GM23248 (cell line): ENCODE measurements at regions not wholly inside any gene's neighbourhood (a gene's known extent, or its start where the extent isn't known, plus 50 kb on each side); places are given as distances from the start of the nearest gene placed in this dataset.
"Not testable (repeated sequence)": the region's sequence is repeated elsewhere in the genome, so short reads cannot be mapped to it uniquely, and the experiment has no call there.

ENCODE experiments used
- DNase-seq: peaks from one replicate; pipeline ENCODE4 v3.0.0-alpha.2; 2015
- H2AFZ ChIP-seq: fragments of 200-600 bp; sonication (generic); 2 replicates; pipeline ENCODE4 v1.6.1; 2016; ENCODE audit warnings: antibody characterized with exemption
- H3F3A ChIP-seq: fragments of 200-600 bp; sonication (generic); 2 replicates; pipeline ENCODE4 v1.6.1; 2016; ENCODE audit warnings: mild to moderate bottlenecking, antibody characterized with exemption, mixed run types; ENCODE audit not compliant: insufficient read depth
- H3K27ac ChIP-seq: fragments of 200-600 bp; sonication (generic); 2 replicates; pipeline ENCODE4 v1.5.1; 2016; ENCODE audit warnings: mild to moderate bottlenecking
- H3K27me3 ChIP-seq: fragments of 200-600 bp; sonication (generic); replicated peaks from 2 replicates; pipeline ENCODE4 v1.6.1; 2016; ENCODE audit warnings: mild to moderate bottlenecking; ENCODE audit not compliant: insufficient read depth
- H3K36me3 ChIP-seq: fragments of 200-600 bp; sonication (generic); 2 replicates; pipeline ENCODE4 v1.6.1; 2016; ENCODE audit warnings: low read depth, mild to moderate bottlenecking
- H3K4me1 ChIP-seq: fragments of 200-600 bp; sonication (generic); 2 replicates; pipeline ENCODE4 v1.6.1; 2016; ENCODE audit warnings: mild to moderate bottlenecking; ENCODE audit not compliant: insufficient read depth
- H3K4me2 ChIP-seq: fragments of 200-600 bp; sonication (generic); one replicate; pipeline ENCODE4 v1.6.1; 2016; ENCODE audit warnings: mild to moderate bottlenecking; ENCODE audit not compliant: unreplicated experiment
- H3K4me3 ChIP-seq: fragments of 200-600 bp; sonication (generic); 2 replicates; pipeline ENCODE4 v1.5.1; 2016; ENCODE audit warnings: mild to moderate bottlenecking
- H3K79me2 ChIP-seq: fragments of 200-600 bp; sonication (generic); 2 replicates; pipeline ENCODE4 v1.6.1; 2016; ENCODE audit warnings: mild to moderate bottlenecking; ENCODE audit not compliant: insufficient read depth
- H3K9ac ChIP-seq: fragments of 200-600 bp; sonication (generic); 2 replicates; pipeline ENCODE4 v1.6.1; 2016; ENCODE audit warnings: mild to moderate bottlenecking
- H3K9me2 ChIP-seq: fragments of 200-600 bp; sonication (generic); 2 replicates; pipeline ENCODE4 v1.6.1; 2016; ENCODE audit warnings: mixed run types, mild to moderate bottlenecking, moderate library complexity; ENCODE audit not compliant: insufficient read depth
- H3K9me3 ChIP-seq: fragments of 200-600 bp; sonication (generic); one replicate; pipeline ENCODE4 v1.6.1; 2017; ENCODE audit warnings: low read depth
- H4K20me1 ChIP-seq: fragments of 200-600 bp; sonication (generic); 2 replicates; pipeline ENCODE4 v1.6.0; 2016; ENCODE audit not compliant: insufficient read depth
- EZH2 ChIP-seq: fragments of 200-600 bp; sonication (generic); IDR thresholded peaks from 2 replicates; pipeline ENCODE4 v1.6.1; 2018; ENCODE audit warnings: antibody characterized with exemption, mild to moderate bottlenecking; ENCODE audit not compliant: insufficient read depth, poor library complexity, severe bottlenecking
- EZH2phosphoT487 ChIP-seq: fragments of 200-600 bp; sonication (generic); IDR thresholded peaks from 2 replicates; pipeline ENCODE4 v1.6.1; 2018; ENCODE audit warnings: antibody characterized with exemption, moderate library complexity, mild to moderate bottlenecking, low read depth; ENCODE audit not compliant: insufficient read depth
- WGBS, 2 experiments: methylation state at CpG; one replicate each; pipeline ENCODE4 v1.1.6; 2015 to 2017; ENCODE audit warnings: low lambda C conversion rate in 2 of 2, low coverage in 1 of 2; ENCODE audit errors: missing lambda C conversion rate in 2 of 2; 5-methylcytosine and 5-hydroxymethylcytosine counted together
- in situ Hi-C: fragments of 300-500 bp; cut with MboI; formaldehyde crosslinking; loops from 2 replicates; pipeline ENCODE4 v1.15.0; 2020

DNA sequence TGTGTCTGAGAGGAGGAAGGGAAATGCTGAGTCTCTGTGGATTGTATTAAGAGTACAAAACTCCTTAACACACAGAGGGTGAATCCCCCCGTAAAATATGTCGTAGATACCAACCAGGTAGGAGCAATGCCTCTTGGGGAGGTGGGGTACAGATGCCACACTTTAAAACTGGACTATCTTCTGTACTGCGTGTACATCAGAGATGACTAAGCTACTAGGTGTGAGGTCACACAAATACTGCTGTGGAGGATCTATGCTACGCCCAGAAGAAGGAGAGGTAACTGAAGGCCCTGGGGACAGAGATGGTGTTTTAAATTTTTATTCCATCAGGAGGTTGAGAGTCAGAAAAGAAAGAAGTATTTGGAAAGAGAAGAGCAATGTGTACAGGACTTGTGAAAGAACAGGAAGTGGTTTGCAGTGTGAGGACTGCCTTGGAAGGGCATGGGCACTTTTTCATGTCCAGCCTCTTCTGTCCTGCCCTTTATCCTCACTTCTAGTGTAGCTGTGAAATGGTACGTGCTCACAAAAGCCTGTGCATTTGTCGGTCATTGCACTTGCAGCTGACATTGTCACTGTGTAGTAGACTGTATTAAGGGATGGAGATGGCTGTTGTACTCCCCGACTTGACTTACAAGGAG lies 287.8 kb upstream of the CHRM3 start:
- Histone ChIP-seq H3K27ac (no peak overlapping the region), H3K9me2 (no peaks in the 10 kb centered on the region), H3K9ac (no peak overlapping the region), H3F3A (no peaks in the 10 kb centered on the region), H2AFZ (no peak overlapping the region), H3K27me3 (no peaks in the 10 kb centered on the region), H3K4me1 (no peaks in the 10 kb centered on the region), H3K4me2 (no peak overlapping the region), H4K20me1 (no peaks in the 10 kb centered on the region), H3K36me3 (no peaks in the 10 kb centered on the region), H3K79me2 (no peaks in the 10 kb centered on the region), H3K4me3 (no peak overlapping the region), H3K9me3 (no peaks in the 10 kb centered on the region)
- TF ChIP-seq EZH2 (no peak), EZH2phosphoT487 (no peak)
- no peak for DNase-seq
- WGBS, 2 experiments = 15 to 17% methylated on average over 7 of the region's 7 CpGs
- in situ Hi-C loops = no loop called here

DNA sequence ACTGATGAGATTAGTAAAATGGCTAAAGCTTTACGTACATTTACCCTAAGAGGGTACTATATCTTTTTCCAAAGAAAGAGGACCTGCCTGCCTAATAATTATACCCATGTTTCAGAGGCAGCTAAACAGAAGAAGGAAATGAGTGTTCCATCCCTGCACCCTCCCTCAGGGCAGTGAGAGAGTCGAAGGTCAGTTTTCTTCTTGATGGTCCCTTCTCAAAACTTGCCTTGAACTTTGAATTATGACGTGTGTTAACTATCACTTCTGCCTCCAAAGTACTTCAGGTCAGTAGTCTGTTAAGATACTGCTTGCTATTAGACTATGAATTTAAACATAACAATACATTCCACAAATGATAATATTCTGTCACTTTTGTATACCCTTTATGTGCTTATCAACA lies 294.8 kb upstream of the CHRM3 start:
- Histone ChIP-seq H3K4me3 (no peak overlapping the region), H3F3A (no peaks in the 10 kb centered on the region), H3K36me3 (no peaks in the 10 kb centered on the region), H3K4me1 (no peaks in the 10 kb centered on the region), H3K27me3 (no peaks in the 10 kb centered on the region), H3K9me2 (no peaks in the 10 kb centered on the region), H3K9ac (no peak overlapping the region), H3K9me3 (no peaks in the 10 kb centered on the region), H2AFZ (no peak overlapping the region), H3K4me2 (no peak overlapping the region), H4K20me1 (no peaks in the 10 kb centered on the region), H3K27ac (no peak overlapping the region), H3K79me2 (no peaks in the 10 kb centered on the region)
- TF ChIP-seq EZH2phosphoT487 (no peak), EZH2 (no peak)
- in situ Hi-C loops = no loop called here
- DNase-seq = no peak
- WGBS, 2 experiments = 11 to 17% methylated on average over 3 of the region's 3 CpGs

DNA sequence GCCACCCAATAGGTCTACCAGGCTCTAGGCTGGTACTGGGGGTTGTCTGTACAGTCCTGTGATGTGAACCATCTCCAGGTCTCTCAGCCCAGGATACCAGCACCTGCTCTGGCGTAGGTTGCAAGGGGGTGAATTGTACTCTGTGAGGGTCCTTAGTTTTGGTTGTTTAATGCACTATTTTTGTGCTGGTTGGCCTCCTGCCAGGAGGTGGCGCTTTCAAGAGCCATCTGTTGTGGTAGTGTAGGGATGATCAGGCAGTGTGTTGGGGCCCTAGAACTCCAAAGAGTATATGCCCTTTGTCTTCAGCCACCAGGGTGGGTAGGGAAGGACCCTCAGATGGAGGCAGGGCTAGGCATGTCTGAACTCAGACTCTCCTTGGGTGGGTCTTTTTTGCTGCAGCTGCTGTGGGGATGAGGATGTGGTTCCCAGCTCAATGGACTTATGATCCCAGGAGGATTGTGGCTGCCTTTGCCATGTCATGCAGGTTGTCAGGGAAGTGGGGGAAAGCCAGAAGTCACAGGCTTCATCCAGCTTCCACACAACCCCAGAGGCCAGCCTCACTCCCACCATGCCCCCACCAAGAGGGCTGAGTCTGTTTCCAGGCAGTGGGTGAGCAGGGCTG lies 301.8 kb upstream of the CHRM3 start:
- in situ Hi-C loops = no loop called here
- H3F3A ChIP-seq = no peaks in the 10 kb centered on the region
- no peaks in the 10 kb centered on the region for H4K20me1 ChIP-seq
- TF ChIP-seq EZH2 (no peak), EZH2phosphoT487 (no peak)
- no peak overlapping the region for H2AFZ ChIP-seq
- no peak overlapping the region for H3K27ac ChIP-seq
- H3K9me2 ChIP-seq = no peaks in the 10 kb centered on the region
- no peaks in the 10 kb centered on the region for H3K9me3 ChIP-seq
- H3K27me3 ChIP-seq = no peaks in the 10 kb centered on the region
- no peak overlapping the region for H3K4me2 ChIP-seq
- no peaks in the 10 kb centered on the region for H3K79me2 ChIP-seq
- H3K4me3 ChIP-seq = no peak overlapping the region
- no peaks in the 10 kb centered on the region for H3K4me1 ChIP-seq
- 11 to 20% methylated on average over 2 of the region's 2 CpGs for WGBS, 2 experiments
- H3K9ac ChIP-seq = no peak overlapping the region
- DNase-seq = no peak
- H3K36me3 ChIP-seq = no peaks in the 10 kb centered on the region

DNA sequence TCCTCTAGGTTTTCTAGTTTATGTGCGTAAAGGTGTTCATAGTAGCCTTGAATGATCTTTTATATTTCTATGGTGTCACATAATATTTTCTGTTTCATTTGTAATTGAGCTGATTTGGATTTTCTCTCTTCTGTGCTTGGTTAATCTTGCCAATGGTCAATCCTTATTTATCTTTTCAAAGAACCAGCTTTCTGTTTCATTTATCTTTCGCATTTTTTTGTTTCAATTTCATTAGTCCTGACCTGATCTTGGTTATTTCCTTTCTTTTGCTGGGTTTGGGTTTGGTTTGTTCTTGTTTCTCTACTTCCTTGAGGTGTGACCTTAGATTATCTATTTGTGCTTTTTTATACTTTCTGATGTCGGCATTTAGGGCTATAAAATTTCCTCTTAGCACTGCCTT lies 304.4 kb upstream of the CHRM3 start:
- H3K9me3 ChIP-seq, H3K79me2 ChIP-seq, H3K4me3 ChIP-seq, H3K9me2 ChIP-seq, H3K36me3 ChIP-seq, H2AFZ ChIP-seq, H4K20me1 ChIP-seq, H3K27ac ChIP-seq, DNase-seq, H3K27me3 ChIP-seq, H3K9ac ChIP-seq, H3K4me1 ChIP-seq, H3K4me2 ChIP-seq, in situ Hi-C loops, H3F3A ChIP-seq: not testable (repeated sequence)
- WGBS, 2 experiments = 10 to 18% methylated on average over 3 of the region's 3 CpGs

DNA sequence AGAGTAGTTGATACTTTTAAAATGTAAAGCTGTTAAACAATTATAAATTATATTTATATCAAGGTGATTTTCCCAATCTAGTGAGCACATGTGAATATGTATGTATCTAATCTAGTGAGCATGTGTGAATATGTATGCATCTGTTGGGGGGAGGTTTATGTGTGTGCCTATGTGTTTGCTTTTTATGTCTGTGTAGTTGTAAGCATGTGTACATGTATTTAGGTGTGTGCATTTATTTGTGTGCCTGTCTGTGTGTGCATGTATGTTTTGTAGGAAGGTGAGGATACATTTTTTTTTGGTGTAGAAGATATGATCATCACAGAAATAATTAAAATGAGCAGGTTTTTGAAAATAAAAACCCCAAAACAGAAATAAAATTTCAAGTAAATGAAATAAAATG lies 318.9 kb upstream of the CHRM3 start:
- H4K20me1 ChIP-seq = no peaks in the 10 kb centered on the region
- in situ Hi-C loops = no loop called here
- no peak overlapping the region for H3K4me3 ChIP-seq
- H3K27ac ChIP-seq = no peak overlapping the region
- no peaks in the 10 kb centered on the region for H3K4me1 ChIP-seq
- no peaks in the 10 kb centered on the region for H3K27me3 ChIP-seq
- no peak for TF ChIP-seq EZH2
- TF ChIP-seq EZH2phosphoT487 = no peak
- no peaks in the 10 kb centered on the region for H3F3A ChIP-seq
- no peak overlapping the region for H2AFZ ChIP-seq
- H3K9ac ChIP-seq = no peak overlapping the region
- H3K79me2 ChIP-seq = no peaks in the 10 kb centered on the region
- H3K4me2 ChIP-seq = no peak overlapping the region
- no peaks in the 10 kb centered on the region for H3K36me3 ChIP-seq
- H3K9me2 ChIP-seq = no peaks in the 10 kb centered on the region
- no peaks in the 10 kb centered on the region for H3K9me3 ChIP-seq
- no peak for DNase-seq
